GM18505 (cell line): ENCODE measurements at regions not wholly inside any gene's neighbourhood (a gene's known extent, or its start where the extent isn't known, plus 50 kb on each side); places are given as distances from the start of the nearest gene placed in this dataset.
"Not testable (repeated sequence)": the region's sequence is repeated elsewhere in the genome, so short reads cannot be mapped to it uniquely, and the experiment has no call there.

Experiments
- ATAC-seq: cut with Tn5 transposase; IDR thresholded peaks from one replicate; pipeline ENCODE4 v1.9.1; 2021; ENCODE audit not compliant: unreplicated experiment
- POLR2A ChIP-seq: IDR thresholded peaks from 4 replicates; pipeline ENCODE4 v1.6.1; 2011; ENCODE audit warnings: borderline replicate concordance; ENCODE audit not compliant: insufficient read depth, insufficient read length; ENCODE audit errors: extremely low read depth

- no peak for ATAC-seq
- TF ChIP-seq POLR2A = no peak
These were observed 156.4 kb upstream of the BOD1L1 start for GRCh38 chr4:13783800-13784411.

GRCh38 chr4:13793020-13793710, 165.6 kb upstream of the BOD1L1 start:
- no peak for TF ChIP-seq POLR2A
- no peak for ATAC-seq

- TF ChIP-seq POLR2A = no peak
- no peak for ATAC-seq
These were observed 167.5 kb upstream of the BOD1L1 start for GRCh38 chr4:13794819-13795565.

GRCh38 chr4:13797061-13797460, 169.5 kb upstream of the BOD1L1 start:
- TF ChIP-seq POLR2A = no peak
- ATAC-seq = no peak

- no peak for ATAC-seq
- no peak for TF ChIP-seq POLR2A
These were observed 187.7 kb upstream of the BOD1L1 start for GRCh38 chr4:13815231-13815630.

GRCh38 chr4:13816472-13816871, 188.9 kb upstream of the BOD1L1 start:
- no peak for TF ChIP-seq POLR2A
- no peak for ATAC-seq

GRCh38 chr4:13821522-13821921, 194.0 kb upstream of the BOD1L1 start:
- TF ChIP-seq POLR2A = no peak
- no peak for ATAC-seq

GRCh38 chr4:13825822-13826221, 198.3 kb upstream of the BOD1L1 start:
- ATAC-seq = not testable (repeated sequence)

GRCh38 chr4:13829457-13829856, 201.9 kb upstream of the BOD1L1 start:
- no peak for ATAC-seq
- TF ChIP-seq POLR2A = no peak

GRCh38 chr4:13830449-13830848, 202.9 kb upstream of the BOD1L1 start:
- no peak for TF ChIP-seq POLR2A
- ATAC-seq = no peak

GRCh38 chr4:13833171-13833804, 205.8 kb upstream of the BOD1L1 start:
- no peak for TF ChIP-seq POLR2A
- no peak for ATAC-seq

- ATAC-seq = no peak
- TF ChIP-seq POLR2A = no peak
These were observed 209.7 kb upstream of the BOD1L1 start for GRCh38 chr4:13836946-13837912.

- ATAC-seq = no peak
- TF ChIP-seq POLR2A = no peak
These were observed 213.1 kb upstream of the BOD1L1 start for GRCh38 chr4:13840502-13841190.

- no peak for TF ChIP-seq POLR2A
- ATAC-seq = no peak
These were observed 217.2 kb upstream of the BOD1L1 start for GRCh38 chr4:13844740-13845139.
